T-helper 17 cell (primary cell): ENCODE measurements at regions not wholly inside any gene's neighbourhood (a gene's known extent, or its start where the extent isn't known, plus 50 kb on each side); places are given as distances from the start of the nearest gene placed in this dataset.

Source experiments
- ATAC-seq: fragments of 150-1000 bp; cut with Tn5 transposase; 2 replicates; pipeline ENCODE4 v1.10.0; 2021; ENCODE audit warnings: mild to moderate bottlenecking, moderate library complexity
- DNase-seq, 3 donors: peaks; one replicate each; pipeline versions ENCODE4 v3.0.0 to v3.0.0-alpha.2; 2020 to 2021
- H3K9me3 ChIP-seq: one replicate; pipeline ENCODE4 v1.7.0; 2013; ENCODE audit warnings: low read length, mild to moderate bottlenecking; ENCODE audit not compliant: control insufficient read depth, poor library complexity, severe bottlenecking
- H3K27ac Mint-ChIP-seq: one replicate; pipeline ENCODE4 v1.8.0; 2022; ENCODE audit warnings: mild to moderate bottlenecking, moderate library complexity, mixed read lengths
- H3K27me3 Mint-ChIP-seq: one replicate; pipeline ENCODE4 v1.8.0; 2022; ENCODE audit warnings: mixed read lengths
- H3K36me3 Mint-ChIP-seq: one replicate; pipeline ENCODE4 v1.8.0; 2022; ENCODE audit warnings: low read depth, mixed read lengths
- H3K4me1 Mint-ChIP-seq: one replicate; pipeline ENCODE4 v1.8.0; 2022; ENCODE audit warnings: mild to moderate bottlenecking, mixed read lengths
- H3K4me3 Mint-ChIP-seq: one replicate; pipeline ENCODE4 v1.8.0; 2022; ENCODE audit warnings: mild to moderate bottlenecking, moderate library complexity, mixed read lengths

GRCh38 chr4:11768251-11768972 is 339.7 kb upstream of the HS3ST1 start:
- no peaks in the 10 kb centered on the region for H3K4me1 Mint-ChIP-seq
- H3K9me3 ChIP-seq, result no peaks in the 10 kb centered on the region
- H3K27me3 Mint-ChIP-seq, result peaks cover 15% of the 10 kb centered on the region
- no peak overlapping the region for H3K27ac Mint-ChIP-seq
- H3K4me3 Mint-ChIP-seq, result no peak overlapping the region
- ATAC-seq (no peak), DNase-seq (no peak)
- H3K36me3 Mint-ChIP-seq, result no peaks in the 10 kb centered on the region

- H3K4me1 Mint-ChIP-seq, result no peaks in the 10 kb centered on the region
- H3K27ac Mint-ChIP-seq, result no peak overlapping the region
- no peak overlapping the region for H3K4me3 Mint-ChIP-seq
- peaks cover 9% of the 10 kb centered on the region for H3K27me3 Mint-ChIP-seq
- DNase-seq (no peak), ATAC-seq (no peak)
- no peaks in the 10 kb centered on the region for H3K36me3 Mint-ChIP-seq
- H3K9me3 ChIP-seq, result no peaks in the 10 kb centered on the region
Measured at GRCh38 chr4:11765849-11766453, 337.3 kb upstream of the HS3ST1 start.

GRCh38 chr4:11748164-11748872 is 319.6 kb upstream of the HS3ST1 start:
- no peak overlapping the region for H3K27ac Mint-ChIP-seq
- H3K4me3 Mint-ChIP-seq, result no peak overlapping the region
- H3K27me3 Mint-ChIP-seq, result peaks cover under 1% of the 10 kb centered on the region
- DNase-seq, result no peak
- no peaks in the 10 kb centered on the region for H3K4me1 Mint-ChIP-seq
- ATAC-seq, result no peak
- H3K9me3 ChIP-seq, result no peaks in the 10 kb centered on the region
- H3K36me3 Mint-ChIP-seq, result peaks cover 2% of the 10 kb centered on the region

- peaks cover 1% of the 10 kb centered on the region for H3K36me3 Mint-ChIP-seq
Measured at GRCh38 chr4:11746734-11747133, 318.0 kb upstream of the HS3ST1 start.

GRCh38 chr4:11743976-11744375 is 315.3 kb upstream of the HS3ST1 start:
- Mint-ChIP-seq H3K4me1 (no peaks in the 10 kb centered on the region), H3K27me3 (peaks cover 10% of the 10 kb centered on the region), H3K36me3 (no peaks in the 10 kb centered on the region), H3K4me3 (no peak overlapping the region), H3K27ac (no peak overlapping the region)
- no peak for ATAC-seq
- no peak for DNase-seq
- H3K9me3 ChIP-seq, result no peaks in the 10 kb centered on the region

More at GRCh38 chr4:11746734-11747133, 318.0 kb upstream of the HS3ST1 start:
- no peak overlapping the region for H3K4me3 Mint-ChIP-seq
- no peaks in the 10 kb centered on the region for H3K9me3 ChIP-seq
- peaks cover 5% of the 10 kb centered on the region for H3K27me3 Mint-ChIP-seq
- DNase-seq (no peak), ATAC-seq (no peak)
- no peak overlapping the region for H3K27ac Mint-ChIP-seq
- H3K4me1 Mint-ChIP-seq, result no peaks in the 10 kb centered on the region

- Mint-ChIP-seq H3K4me1 (no peaks in the 10 kb centered on the region), H3K4me3 (no peak overlapping the region)
- no peak for ATAC-seq
Measured at GRCh38 chr4:11743236-11743635, 314.5 kb upstream of the HS3ST1 start.

GRCh38 chr4:11741190-11741652 is 312.5 kb upstream of the HS3ST1 start:
- Mint-ChIP-seq H3K36me3 (peaks cover 4% of the 10 kb centered on the region), H3K27me3 (peaks cover 15% of the 10 kb centered on the region), H3K4me3 (no peak overlapping the region), H3K27ac (no peak overlapping the region), H3K4me1 (no peaks in the 10 kb centered on the region)
- ATAC-seq (no peak), DNase-seq (no peak)
- no peaks in the 10 kb centered on the region for H3K9me3 ChIP-seq

More at GRCh38 chr4:11743236-11743635, 314.5 kb upstream of the HS3ST1 start:
- Mint-ChIP-seq H3K27ac (no peak overlapping the region), H3K36me3 (peaks cover under 1% of the 10 kb centered on the region), H3K27me3 (peaks cover 12% of the 10 kb centered on the region)
- H3K9me3 ChIP-seq, result no peaks in the 10 kb centered on the region
- no peak for DNase-seq

- ATAC-seq, result no peak
- no peak overlapping the region for H3K27ac Mint-ChIP-seq
- H3K4me1 Mint-ChIP-seq, result no peaks in the 10 kb centered on the region
- no peaks in the 10 kb centered on the region for H3K9me3 ChIP-seq
- peaks cover 15% of the 10 kb centered on the region for H3K27me3 Mint-ChIP-seq
- peaks cover 4% of the 10 kb centered on the region for H3K36me3 Mint-ChIP-seq
- no peak for DNase-seq
- H3K4me3 Mint-ChIP-seq, result no peak overlapping the region
Measured at GRCh38 chr4:11739992-11740391, 311.3 kb upstream of the HS3ST1 start.

- Mint-ChIP-seq H3K27me3 (peaks cover 10% of the 10 kb centered on the region), H3K27ac (no peak overlapping the region), H3K4me3 (no peak overlapping the region), H3K4me1 (no peaks in the 10 kb centered on the region), H3K36me3 (peaks cover 4% of the 10 kb centered on the region)
- no peaks in the 10 kb centered on the region for H3K9me3 ChIP-seq
- no peak for DNase-seq
- ATAC-seq, result no peak
Measured at GRCh38 chr4:11736978-11737377, 308.3 kb upstream of the HS3ST1 start.

- peaks cover 4% of the 10 kb centered on the region for H3K36me3 Mint-ChIP-seq
- ATAC-seq (no peak), DNase-seq (no peak)
- H3K4me1 Mint-ChIP-seq, result no peaks in the 10 kb centered on the region
- no peaks in the 10 kb centered on the region for H3K9me3 ChIP-seq
- H3K27ac Mint-ChIP-seq, result no peak overlapping the region
- no peak overlapping the region for H3K4me3 Mint-ChIP-seq
- H3K27me3 Mint-ChIP-seq, result peaks cover 10% of the 10 kb centered on the region
Measured at GRCh38 chr4:11735651-11736050, 307.0 kb upstream of the HS3ST1 start.

- Mint-ChIP-seq H3K36me3 (no peaks in the 10 kb centered on the region), H3K27ac (no peak overlapping the region), H3K27me3 (no peaks in the 10 kb centered on the region), H3K4me3 (no peak overlapping the region), H3K4me1 (no peaks in the 10 kb centered on the region)
- no peak for ATAC-seq
- DNase-seq, result no peak
- no peaks in the 10 kb centered on the region for H3K9me3 ChIP-seq
Measured at GRCh38 chr4:11732155-11732554, 303.5 kb upstream of the HS3ST1 start.

GRCh38 chr4:11730545-11730944 is 301.9 kb upstream of the HS3ST1 start:
- Mint-ChIP-seq H3K27me3 (no peaks in the 10 kb centered on the region), H3K4me1 (no peaks in the 10 kb centered on the region), H3K4me3 (no peak overlapping the region), H3K27ac (no peak overlapping the region), H3K36me3 (no peaks in the 10 kb centered on the region)
- H3K9me3 ChIP-seq, result no peaks in the 10 kb centered on the region
- no peak for DNase-seq
- ATAC-seq, result no peak

- no peak for ATAC-seq
Measured at GRCh38 chr4:11729548-11729947, 300.9 kb upstream of the HS3ST1 start.

More at GRCh38 chr4:11729548-11729947, 300.9 kb upstream of the HS3ST1 start:
- H3K4me1 Mint-ChIP-seq, result no peaks in the 10 kb centered on the region
- H3K4me3 Mint-ChIP-seq, result no peak overlapping the region
- H3K36me3 Mint-ChIP-seq, result no peaks in the 10 kb centered on the region
- H3K27ac Mint-ChIP-seq, result no peak overlapping the region
- no peak for DNase-seq
- no peaks in the 10 kb centered on the region for H3K9me3 ChIP-seq
- no peaks in the 10 kb centered on the region for H3K27me3 Mint-ChIP-seq
